Adrenal gland (tissue), 9 donors: ENCODE measurements at regions not wholly inside any gene's neighbourhood (a gene's known extent, or its start where the extent isn't known, plus 50 kb on each side); places are given as distances from the start of the nearest gene placed in this dataset.
A peak's percentile ranks its signal among the peaks of the same experiment; 100 is the strongest.

Experiments used
- DNase-seq, 7 donors: peaks; one replicate each; pipeline ENCODE4 v3.0.0-alpha.2; 2019 to 2020
- H3K27ac ChIP-seq, 5 donors: fragments of 200-600 bp; sonication (generic) in 4 of 5; 1 replicate in 3 of 5; 2 replicates in 2 of 5; pipeline versions ENCODE4 v1.5.1 to v1.8.0; 2016 to 2020; ENCODE audit warnings: mild to moderate bottlenecking in 1 of 5
- H3K27me3 ChIP-seq: fragments of 200-600 bp; 2 replicates; pipeline ENCODE4 v1.8.0; 2021
- H3K36me3 ChIP-seq, 2 donors: fragments of 200-600 bp; replicated peaks in 1 of 2; 1 replicate in 1 of 2; 2 replicates in 1 of 2; pipeline versions ENCODE4 v1.5.1 to v1.8.0; 2018 to 2022
- H3K4me1 ChIP-seq, 2 donors: fragments of 200-600 bp; replicated peaks in 1 of 2; 1 replicate in 1 of 2; 2 replicates in 1 of 2; pipeline versions ENCODE4 v1.5.1 to v1.8.0; 2018 to 2021
- H3K4me3 ChIP-seq, 4 donors: fragments of 200-600 bp; sonication (generic) in 3 of 4; one replicate each; pipeline ENCODE4 v1.5.1; 2016 to 2018
- H3K9me3 ChIP-seq, 3 donors: fragments of 200-600 bp; sonication (generic) in 1 of 3; replicated peaks in 1 of 3; 1 replicate in 2 of 3; 2 replicates in 1 of 3; pipeline versions ENCODE4 v1.5.1 to v1.8.0; 2016 to 2021
- CTCF ChIP-seq, 6 experiments: fragments of 450-650 bp in 4 of 6; fragments of 200-600 bp in 2 of 6; sonication (generic) in 1 of 6; IDR thresholded peaks; 1 replicate in 5 of 6; 2 replicates in 1 of 6; pipeline versions ENCODE4 v1.5.1 to v1.8.0; 2016 to 2021; ENCODE audit warnings: antibody characterized with exemption in 6 of 6, mild to moderate bottlenecking in 2 of 6, moderate library complexity in 1 of 6
- POLR2A ChIP-seq, 2 donors: fragments of 450-650 bp; IDR thresholded peaks; one replicate each; pipeline ENCODE4 v1.6.1; 2017; ENCODE audit warnings: antibody characterized with exemption in 2 of 2, mild to moderate bottlenecking in 2 of 2, moderate library complexity in 1 of 2
- WGBS, 4 donors: extraction: QIAGEN DNeasy Blood & Tissue Kit in 2 of 4; methylation state at CpG; one replicate each; pipeline versions ENCODE4 v1.1.5 to v1.1.7; 2013 to 2017; 5-methylcytosine and 5-hydroxymethylcytosine counted together
- intact Hi-C, 2 donors: fragments of 100-400 bp; cut with DNase I; formaldehyde crosslinking; loops; one replicate each; pipeline versions ENCODE4 v1.14.1 to v1.15.0; 2022 to 2023
- donor health status: healthy with polysubstance abuse.
- donor health status: Bipolar disorder and iron deficiency.
- donor health status: DM: yes; HTN: yes; CAD: no.
- donor health status: DM: no; HTN: no; CAD: no.
- donor health status: DM: no; HTN: no; CAD: no.

GRCh38 chr4:15340332-15340731 lies 87.5 kb upstream of the C1QTNF7 start:
- H3K36me3 ChIP-seq, result no peaks in the 10 kb centered on the region
- intact Hi-C loops, result no loop called here
- H3K9me3 ChIP-seq, result no peaks in the 10 kb centered on the region
- no peak for TF ChIP-seq POLR2A (IDR thresholded peaks at IDR 0.05)
- TF ChIP-seq CTCF (IDR thresholded peaks at IDR 0.05), result no peak
- H3K27me3 ChIP-seq, result no peaks in the 10 kb centered on the region
- H3K4me1 ChIP-seq, result no peaks in the 10 kb centered on the region
- no peak overlapping the region for H3K27ac ChIP-seq
- peak overlapping the region in 1 of 4 donors; percentile 9 for H3K4me3 ChIP-seq
- WGBS, 4 donors, result 42 to 47% (median 43%) methylated on average over 4 of the region's 4 CpGs
- no peak for DNase-seq

GRCh38 chr4:15340902-15341732 lies 86.7 kb upstream of the C1QTNF7 start:
- DNase-seq, result no peak
- no peak for TF ChIP-seq POLR2A (IDR thresholded peaks at IDR 0.05)
- no peak for TF ChIP-seq CTCF (IDR thresholded peaks at IDR 0.05)
- 84 to 88% (median 87%) methylated on average over 13 of the region's 13 CpGs for WGBS, 4 donors
- Histone ChIP-seq H3K27me3 (no peaks in the 10 kb centered on the region), H3K4me3 (no peak overlapping the region), H3K27ac (no peak overlapping the region), H3K36me3 (no peaks in the 10 kb centered on the region), H3K9me3 (no peaks in the 10 kb centered on the region), H3K4me1 (no peaks in the 10 kb centered on the region)
- intact Hi-C loops, result no loop called here

- 89 to 92% (median 90%) methylated on average over 19 to 21 of the region's 21 CpGs for WGBS, 4 donors
- DNase-seq, result no peak
- TF ChIP-seq POLR2A (IDR thresholded peaks at IDR 0.05), result no peak
- TF ChIP-seq CTCF (IDR thresholded peaks at IDR 0.05), result no peak
- Histone ChIP-seq H3K27ac (no peak overlapping the region), H3K27me3 (no peaks in the 10 kb centered on the region), H3K9me3 (no peaks in the 10 kb centered on the region), H3K36me3 (no peaks in the 10 kb centered on the region), H3K4me1 (no peaks in the 10 kb centered on the region), H3K4me3 (no peak overlapping the region)
- intact Hi-C loops, result no loop called here
Observed at GRCh38 chr4:15341733-15342300, 86.0 kb upstream of the C1QTNF7 start.

GRCh38 chr4:15343000-15343399 lies 84.8 kb upstream of the C1QTNF7 start:
- no peak overlapping the region for H3K27ac ChIP-seq
- no peaks in the 10 kb centered on the region for H3K36me3 ChIP-seq
- DNase-seq, result no peak
- TF ChIP-seq CTCF (IDR thresholded peaks at IDR 0.05), result no peak
- no peak for TF ChIP-seq POLR2A (IDR thresholded peaks at IDR 0.05)
- no peak overlapping the region for H3K4me3 ChIP-seq
- WGBS, 4 donors, result 90 to 96% (median 94%) methylated on average over 4 of the region's 4 CpGs
- H3K4me1 ChIP-seq, result no peaks in the 10 kb centered on the region
- no peaks in the 10 kb centered on the region for H3K9me3 ChIP-seq
- H3K27me3 ChIP-seq, result no peaks in the 10 kb centered on the region
- intact Hi-C loops, result no loop called here
